22Rv1 (cell line): ENCODE measurements at regions not wholly inside any gene's neighbourhood (a gene's known extent, or its start where the extent isn't known, plus 50 kb on each side); places are given as distances from the start of the nearest gene placed in this dataset.

Experiments used
- CTCF ChIP-seq: fragments of 450-650 bp; IDR thresholded peaks from 2 replicates; pipeline ENCODE4 v1.5.1; 2017; ENCODE audit warnings: mild to moderate bottlenecking
- ZFX ChIP-seq: fragments of 450-650 bp; IDR thresholded peaks from 2 replicates; pipeline ENCODE4 v1.6.1; 2017; ENCODE audit warnings: antibody characterized with exemption, borderline replicate concordance

- no peak for TF ChIP-seq CTCF
- no peak for TF ChIP-seq ZFX
These were observed 306.4 kb upstream of the ROPN1 start for GRCh38 chr3:124298301-124298700.
